K562 (cell line): ENCODE measurements at regions not wholly inside any gene's neighbourhood (a gene's known extent, or its start where the extent isn't known, plus 50 kb on each side); places are given as distances from the start of the nearest gene placed in this dataset.

Source experiments
- ATAC-seq: fragments of 200-7000 bp; cut with Tn5 transposase; 3 replicates; pipeline ENCODE4 v1.9.1; 2020; ENCODE audit warnings: moderate library complexity
- BruUV-seq: library from RNA; stranded (reverse); fragments of 400-500 nt; replicated peaks from 2 replicates; lab custom pipeline; 2021; lab: Mats Ljungman, UMichigan
- CTCF ChIA-PET: fragments of 300-600 bp; formaldehyde crosslinking; extraction: SDS; loops from one replicate; lab custom pipeline; 2021; ENCODE audit warnings: low intra/inter-chr PET ratio; lab: Yijun Ruan, JAX
- POLR2A ChIA-PET: fragments of 300-600, 350-650 bp; sonication (Branson Sonifier 250); formaldehyde crosslinking; extraction: SDS; loops from one replicate; lab custom pipeline; 2021; ENCODE audit warnings: antibody characterized with exemption, inconsistent platforms; lab: Yijun Ruan, JAX
- DNase-seq, 4 experiments: peaks; one replicate each; pipeline versions ENCODE4 v3.0.0 to v3.0.0-alpha.2; 2011 to 2018; ENCODE audit warnings: low spot score in 3 of 4, mixed read lengths in 3 of 4; ENCODE audit errors: extremely low read depth in 1 of 4
- FAIRE-seq: peaks from 2 replicates; lab custom pipeline; 2011; peaks lifted over from hg19 to GRCh38; lab: Jason Lieb, UNC
- H2AFZ ChIP-seq: 2 replicates; pipeline ENCODE4 v1.6.0; 2011; ENCODE audit warnings: low read depth, low read length, control low read depth, inconsistent platforms
- H3K27ac ChIP-seq: fragments of 200-600 bp; 3 replicates; pipeline ENCODE4 v1.8.0; 2011; ENCODE audit warnings: low read depth, mild to moderate bottlenecking, control low read depth, inconsistent platforms, low read length, moderate library complexity, mixed read lengths; ENCODE audit errors: extremely low read depth
- H3K27me3 ChIP-seq, 2 experiments: fragments of 300-600 bp in 1 of 2; 2 replicates in 1 of 2; 3 replicates in 1 of 2; pipeline versions ENCODE4 v1.6.0 to v1.8.0; 2011; ENCODE audit warnings: inconsistent platforms in 2 of 2, low read length in 2 of 2, mild to moderate bottlenecking in 1 of 2, mixed read lengths in 1 of 2, moderate library complexity in 1 of 2; ENCODE audit not compliant: control insufficient read depth in 2 of 2, insufficient read depth in 2 of 2
- H3K36me3 ChIP-seq: fragments of 300-600 bp; 3 replicates; pipeline ENCODE4 v1.8.0; 2011; ENCODE audit warnings: mild to moderate bottlenecking, low read length, inconsistent platforms; ENCODE audit not compliant: control insufficient read depth, insufficient read depth
- H3K4me1 ChIP-seq, 2 experiments: fragments of 200-600 bp in 1 of 2; replicated peaks in 1 of 2; 2 replicates in 1 of 2; 3 replicates in 1 of 2; pipeline versions ENCODE4 v1.5.1 to v1.8.0; 2011; ENCODE audit warnings: inconsistent platforms in 2 of 2, low read length in 2 of 2, mild to moderate bottlenecking in 1 of 2, mixed read lengths in 1 of 2, moderate library complexity in 1 of 2; ENCODE audit not compliant: control insufficient read depth in 2 of 2, insufficient read depth in 2 of 2
- H3K4me2 ChIP-seq: 2 replicates; pipeline ENCODE4 v1.6.1; 2011; ENCODE audit warnings: low read length, control low read depth, inconsistent platforms, mixed read lengths; ENCODE audit not compliant: insufficient read depth
- H3K4me3 ChIP-seq: fragments of 200-600 bp; sonication (generic), shearing (Covaris generic); 2 replicates; pipeline ENCODE4 v1.5.1; 2016; ENCODE audit warnings: control low read depth, inconsistent platforms
- H3K79me2 ChIP-seq: fragments of 200-600 bp; 3 replicates; pipeline ENCODE4 v1.8.0; 2011; ENCODE audit warnings: low read length, inconsistent platforms; ENCODE audit not compliant: control insufficient read depth, insufficient read depth
- H3K9ac ChIP-seq, 2 experiments: 2 replicates each; pipeline versions ENCODE4 v1.6.0 to v1.6.1; 2011; ENCODE audit warnings: low read depth in 2 of 2, low read length in 2 of 2, control low read depth in 1 of 2, inconsistent platforms in 1 of 2, mild to moderate bottlenecking in 1 of 2, mixed read lengths in 1 of 2; ENCODE audit not compliant: insufficient read depth in 1 of 2
- H3K9me1 ChIP-seq: one replicate; pipeline ENCODE4 v1.6.0; 2011; ENCODE audit warnings: inconsistent platforms, mild to moderate bottlenecking, low read length, moderate library complexity; ENCODE audit not compliant: control insufficient read depth, insufficient read depth
- H3K9me3 ChIP-seq: replicated peaks from 2 replicates; pipeline ENCODE4 v1.5.1; 2011; ENCODE audit warnings: low read depth, low read length, inconsistent platforms; ENCODE audit not compliant: control insufficient read depth, insufficient read depth
- H4K20me1 ChIP-seq: replicated peaks from 2 replicates; pipeline ENCODE4 v1.6.1; 2011; ENCODE audit warnings: low read length, inconsistent platforms, mixed read lengths; ENCODE audit not compliant: control insufficient read depth, insufficient read depth
- C11orf30 ChIP-seq: fragments of 450-650 bp; IDR thresholded peaks from 2 replicates; pipeline ENCODE4 v1.6.1; 2016; ENCODE audit warnings: low read depth, mild to moderate bottlenecking
- CHD1 ChIP-seq: fragments of 200-600 bp; sonication (generic); IDR thresholded peaks from one replicate; pipeline ENCODE4 v1.6.1; 2012; ENCODE audit warnings: mild to moderate bottlenecking, moderate library complexity, low read length, inconsistent platforms
- ELF1 ChIP-seq: fragments of 200-800 bp; sonication (Bioruptor generic); IDR thresholded peaks from 2 replicates; pipeline ENCODE4 v1.6.1; 2016; ENCODE audit warnings: missing genetic modification characterization, missing compliant biosample characterization
- FOXO4 ChIP-seq: fragments of 450-650 bp; formaldehyde crosslinking; IDR thresholded peaks from 2 replicates; pipeline ENCODE4 v1.4.0; 2020; ENCODE audit warnings: mild to moderate bottlenecking, moderate library complexity
- FOXP1 ChIP-seq: sonication (generic); formaldehyde crosslinking; IDR thresholded peaks from 2 replicates; pipeline ENCODE4 v1.8.0; 2022; ENCODE audit warnings: mild to moderate bottlenecking, missing genetic modification reagents
- NCOA2 ChIP-seq, 2 experiments: fragments of 450-650 bp; IDR thresholded peaks; 2 replicates each; pipeline ENCODE4 v1.6.1; 2018; ENCODE audit warnings: mild to moderate bottlenecking in 2 of 2, moderate library complexity in 1 of 2; ENCODE audit not compliant: partially characterized antibody in 2 of 2
- SAFB ChIP-seq: fragments of 200-400 bp; formaldehyde crosslinking; IDR thresholded peaks from 2 replicates; pipeline ENCODE4 v1.6.1; 2017; ENCODE audit warnings: low read depth, low read length, borderline replicate concordance
- ZNF175 ChIP-seq: fragments of 200-800 bp; sonication (Bioruptor generic); IDR thresholded peaks from 2 replicates; pipeline ENCODE4 v1.6.1; 2016; ENCODE audit warnings: low read depth, mild to moderate bottlenecking, missing genetic modification characterization, missing compliant biosample characterization
- ZNF282 ChIP-seq: sonication (generic); formaldehyde crosslinking; IDR thresholded peaks from 2 replicates; pipeline ENCODE4 v1.8.1; 2023; ENCODE audit warnings: missing genetic modification reagents
- ZSCAN29 ChIP-seq: fragments of 450-650 bp; IDR thresholded peaks from 2 replicates; pipeline ENCODE4 v1.6.1; 2017
- WGBS: fragments of 100-300 bp; shearing (Covaris generic); methylation state at CpG from one replicate; pipeline ENCODE4 v1.1.6; 2016; ENCODE audit warnings: low coverage, mixed read lengths; ENCODE audit not compliant: insufficient coverage; ENCODE audit errors: missing lambda C conversion rate; 5-methylcytosine and 5-hydroxymethylcytosine counted together
- in situ Hi-C: fragments of 300-500 bp; cut with MboI; formaldehyde crosslinking; loops from 4 replicates; pipeline ENCODE4 v1.15.0; 2018; ENCODE audit warnings: inconsistent platforms, mixed read lengths
- intact Hi-C: fragments of 100-400 bp; cut with micrococcal nuclease; formaldehyde crosslinking; loops from 2 replicates; pipeline ENCODE4 v1.14.2; 2022
- TF ChIP-seq, protein P1 (sequence below), 3 experiments: fragments of 200-800 bp in 1 of 3; sonication (Bioruptor generic) in 1 of 3; sonication (generic) in 1 of 3; formaldehyde crosslinking in 1 of 3; IDR thresholded peaks; 2 replicates each; pipeline versions ENCODE4 v1.6.1 to v1.8.0; 2016 to 2022; ENCODE audit warnings: mild to moderate bottlenecking in 2 of 3, missing compliant biosample characterization in 2 of 3, missing genetic modification characterization in 2 of 3, missing genetic modification reagents in 1 of 3
- TF ChIP-seq, protein P2 (sequence below), 2 experiments: fragments of 450-650 bp; conservative IDR thresholded peaks; 2 replicates each; pipeline ENCODE4 v1.6.1; 2017; ENCODE audit warnings: mild to moderate bottlenecking in 2 of 2, moderate library complexity in 2 of 2

DNA sequence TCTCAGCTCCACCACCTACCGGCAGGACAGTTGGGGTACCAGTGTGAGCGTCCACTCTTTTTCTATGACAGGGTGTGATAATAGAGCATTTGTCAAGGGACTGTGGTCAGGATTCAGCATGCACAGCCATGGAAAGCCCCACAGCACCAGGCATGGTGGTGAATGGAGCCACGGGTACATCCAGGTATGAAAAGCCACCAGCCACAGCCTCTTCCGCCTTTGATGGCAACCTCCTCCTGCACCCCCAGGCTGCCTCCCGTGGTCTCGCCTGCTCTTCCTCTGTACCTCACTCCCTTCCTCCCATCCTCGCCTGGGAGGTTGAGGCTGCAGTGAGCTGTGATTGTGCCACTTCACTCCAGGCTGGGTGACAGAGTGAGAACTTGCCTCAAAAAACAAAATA is 90.2 kb upstream of the CHST15 start:
- FAIRE-seq (no peak), ATAC-seq (no peak), DNase-seq (no peak)
- no peaks in the 10 kb centered on the region for H3K36me3 ChIP-seq
- peaks cover 0 to 12% of the 10 kb centered on the region in 2 experiments; a peak in 2 of 5 replicates for H3K27me3 ChIP-seq
- no peak overlapping the region for H2AFZ ChIP-seq
- POLR2A ChIA-PET, result interaction anchor here (0.7 kb wide), 1 partner anchor 102 kb away, joined by 4 read pairs; no protein-coding TSS in a partner anchor
- no peak overlapping the region for H3K4me2 ChIP-seq
- TF ChIP-seq ZNF282 (CRISPR knock-in tag) (no peak), NCOA2 (IDR thresholded peaks at IDR 0.05; ENCODE audit: partially characterized antibody in 2 of 2) (no peak), FOXO4 (CRISPR knock-in tag) (no peak), FOXP1 (no peak)
- H3K9ac ChIP-seq, result no peak overlapping the region
- in situ Hi-C loops, result no loop called here
- no peak overlapping the region for H3K4me3 ChIP-seq
- BruUV-seq, result no TSS peak
- no peaks in the 10 kb centered on the region for H3K79me2 ChIP-seq
- no peaks in the 10 kb centered on the region; the same call in 1 of the 2 replicates for H4K20me1 ChIP-seq
- H3K4me1 ChIP-seq, result no peaks in the 10 kb centered on the region
- 0% methylated on average over 6 of the region's 7 CpGs for WGBS
- intact Hi-C loops, result no loop called here
- no peaks in the 10 kb centered on the region for H3K9me3 ChIP-seq
- CTCF ChIA-PET, result no interaction called here
- H3K9me1 ChIP-seq, result no peaks in the 10 kb centered on the region
- H3K27ac ChIP-seq, result no peak overlapping the region

DNA sequence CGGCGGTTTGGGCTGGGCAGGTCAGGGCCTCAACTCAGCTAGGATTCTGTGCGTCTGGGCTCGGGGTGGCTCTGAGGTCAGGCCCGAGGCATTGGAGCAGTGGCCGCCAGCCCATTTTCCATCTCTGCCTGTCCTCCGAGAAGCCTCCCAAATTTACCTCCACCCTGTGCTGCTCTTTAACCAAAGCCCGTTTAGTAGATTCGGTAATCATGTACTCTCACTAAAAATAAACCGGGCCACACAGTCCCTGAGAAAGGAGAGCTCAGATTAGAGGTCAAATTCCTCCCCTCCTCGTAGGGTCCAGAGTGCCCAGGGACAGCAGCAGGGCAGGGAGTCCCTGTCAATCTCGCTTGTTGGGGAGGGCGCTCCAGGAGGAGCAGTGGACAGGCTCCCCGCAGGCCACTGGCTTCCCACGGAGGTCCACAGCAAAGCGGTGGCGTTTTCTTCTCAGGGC is 88.7 kb upstream of the CHST15 start:
- H3K27me3 ChIP-seq, result peaks cover 0 to 12% of the 10 kb centered on the region in 2 experiments; a peak in 2 of 5 replicates
- no peak overlapping the region for H3K9ac ChIP-seq
- no peak for DNase-seq
- ChIA-PET CTCF (no interaction called here), POLR2A (interaction anchor here (0.6 kb wide), 1 partner anchor 315 kb away, joined by 3 read pairs; no protein-coding TSS in a partner anchor)
- no peak for FAIRE-seq
- no peak for ATAC-seq
- no peak overlapping the region for H3K27ac ChIP-seq
- H3K4me2 ChIP-seq, result no peak overlapping the region
- no peaks in the 10 kb centered on the region for H3K79me2 ChIP-seq
- no peak overlapping the region for H2AFZ ChIP-seq
- no peaks in the 10 kb centered on the region; the same call in 1 of the 2 replicates for H4K20me1 ChIP-seq
- no peaks in the 10 kb centered on the region for H3K36me3 ChIP-seq
- intact Hi-C loops (no loop called here), in situ Hi-C loops (no loop called here)
- 0% methylated on average over 14 of the region's 17 CpGs for WGBS
- no peaks in the 10 kb centered on the region for H3K9me1 ChIP-seq
- no peak overlapping the region for H3K4me3 ChIP-seq
- BruUV-seq, result no TSS peak
- no peaks in the 10 kb centered on the region for H3K4me1 ChIP-seq
- no peaks in the 10 kb centered on the region for H3K9me3 ChIP-seq
- TF ChIP-seq C11orf30, result no peak
- TF ChIP-seq, protein P1, sequence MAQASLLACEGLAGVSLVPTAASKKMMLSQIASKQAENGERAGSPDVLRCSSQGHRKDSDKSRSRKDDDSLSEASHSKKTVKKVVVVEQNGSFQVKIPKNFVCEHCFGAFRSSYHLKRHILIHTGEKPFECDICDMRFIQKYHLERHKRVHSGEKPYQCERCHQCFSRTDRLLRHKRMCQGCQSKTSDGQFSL (CRISPR knock-in tag; IDR thresholded peaks at IDR 0.05), result no peak
- TF ChIP-seq, protein P1 (tag; IDR thresholded peaks at IDR 0.05), result no peak
- no peak for TF ChIP-seq SAFB
- no peak for TF ChIP-seq ZNF175 (CRISPR knock-in tag)
- TF ChIP-seq ELF1 (tag), result no peak
- TF ChIP-seq CHD1, result no peak
- TF ChIP-seq, protein P2, sequence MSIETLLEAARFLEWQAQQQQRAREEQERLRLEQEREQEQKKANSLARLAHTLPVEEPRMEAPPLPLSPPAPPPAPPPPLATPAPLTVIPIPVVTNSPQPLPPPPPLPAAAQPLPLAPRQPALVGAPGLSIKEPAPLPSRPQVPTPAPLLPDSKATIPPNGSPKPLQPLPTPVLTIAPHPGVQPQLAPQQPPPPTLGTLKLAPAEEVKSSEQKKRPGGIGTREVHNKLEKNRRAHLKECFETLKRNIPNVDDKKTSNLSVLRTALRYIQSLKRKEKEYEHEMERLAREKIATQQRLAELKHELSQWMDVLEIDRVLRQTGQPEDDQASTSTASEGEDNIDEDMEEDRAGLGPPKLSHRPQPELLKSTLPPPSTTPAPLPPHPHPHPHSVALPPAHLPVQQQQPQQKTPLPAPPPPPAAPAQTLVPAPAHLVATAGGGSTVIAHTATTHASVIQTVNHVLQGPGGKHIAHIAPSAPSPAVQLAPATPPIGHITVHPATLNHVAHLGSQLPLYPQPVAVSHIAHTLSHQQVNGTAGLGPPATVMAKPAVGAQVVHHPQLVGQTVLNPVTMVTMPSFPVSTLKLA (conservative IDR thresholded peaks at IDR 0.05), result no peak
- no peak for TF ChIP-seq ZSCAN29
